GM18519 (cell line): ENCODE measurements at regions not wholly inside any gene's neighbourhood (a gene's known extent, or its start where the extent isn't known, plus 50 kb on each side); places are given as distances from the start of the nearest gene placed in this dataset.
"Not testable (repeated sequence)": the region's sequence is repeated elsewhere in the genome, so short reads cannot be mapped to it uniquely, and the experiment has no call there.

ENCODE experiments used
- ATAC-seq: cut with Tn5 transposase; IDR thresholded peaks from one replicate; pipeline ENCODE4 v1.9.1; 2021; ENCODE audit warnings: mild to moderate bottlenecking, moderate library complexity; ENCODE audit not compliant: unreplicated experiment, low FRiP score

GRCh38 chr7:138249975-138250374 is 173.7 kb downstream of the AKR1D1 start:
- ATAC-seq = no peak

DNA sequence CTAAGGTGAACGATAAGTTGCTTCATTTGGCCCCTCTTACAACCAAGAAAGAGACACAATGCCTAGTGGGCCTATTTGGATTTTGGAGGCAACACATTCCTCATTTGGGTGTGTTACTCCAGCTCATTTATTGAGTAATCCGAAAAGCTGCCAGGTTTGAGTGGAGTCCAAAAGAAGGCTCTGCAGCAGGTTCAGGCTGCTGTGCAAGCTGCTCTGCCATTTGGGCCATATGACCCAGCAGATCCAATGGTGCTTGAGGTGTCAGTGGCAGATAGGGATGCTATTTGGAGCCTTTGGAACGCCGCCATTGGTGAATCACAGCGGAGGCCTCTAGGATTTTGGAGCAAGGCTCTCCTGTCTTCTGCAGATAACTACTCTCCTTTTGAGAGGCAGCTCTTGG is 176.4 kb downstream of the AKR1D1 start:
- ATAC-seq = not testable (repeated sequence)

DNA sequence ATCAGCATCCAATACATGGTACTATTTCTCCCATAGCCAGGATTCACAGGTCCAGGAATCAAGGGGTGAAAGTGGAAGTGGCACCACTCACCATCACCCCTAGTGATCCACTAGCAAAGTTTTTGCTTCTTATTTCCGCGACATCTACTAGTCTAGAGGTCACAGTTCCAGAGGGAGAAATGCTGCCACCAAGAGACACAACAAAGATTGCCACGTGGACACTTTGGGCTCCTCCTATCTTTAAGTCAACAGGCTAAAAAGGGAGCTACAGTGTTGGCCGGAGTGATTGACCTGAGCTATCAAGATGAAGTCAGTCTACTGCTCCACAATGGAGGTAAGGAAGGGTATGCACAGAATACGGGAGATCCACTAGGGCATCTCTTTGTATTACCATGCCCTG is 178.2 kb downstream of the AKR1D1 start:
- ATAC-seq = no peak

GRCh38 chr7:138257459-138258196 is 181.4 kb downstream of the AKR1D1 start:
- no peak for ATAC-seq

DNA sequence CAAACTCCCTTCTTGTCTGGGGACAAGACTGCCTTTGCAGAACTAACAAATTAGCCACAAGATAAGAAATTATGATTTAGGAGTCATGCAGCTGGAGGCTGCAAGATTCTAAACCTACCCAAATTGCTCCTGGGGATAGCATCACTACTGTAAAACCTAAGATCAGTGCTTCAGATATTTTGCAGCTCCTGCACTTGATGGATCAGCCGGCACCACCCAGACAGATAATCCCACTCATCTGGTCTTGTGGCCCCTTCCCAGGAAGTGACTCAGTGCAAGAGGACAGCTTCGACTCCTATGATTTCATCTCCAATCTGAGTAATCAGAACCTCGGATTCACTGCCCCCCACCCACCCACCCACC is 181.9 kb downstream of the AKR1D1 start:
- ATAC-seq = no peak

GRCh38 chr7:138259675-138260074 is 183.4 kb downstream of the AKR1D1 start:
- ATAC-seq = no peak

GRCh38 chr7:138267934-138268333 is 191.7 kb downstream of the AKR1D1 start:
- ATAC-seq = no peak

DNA sequence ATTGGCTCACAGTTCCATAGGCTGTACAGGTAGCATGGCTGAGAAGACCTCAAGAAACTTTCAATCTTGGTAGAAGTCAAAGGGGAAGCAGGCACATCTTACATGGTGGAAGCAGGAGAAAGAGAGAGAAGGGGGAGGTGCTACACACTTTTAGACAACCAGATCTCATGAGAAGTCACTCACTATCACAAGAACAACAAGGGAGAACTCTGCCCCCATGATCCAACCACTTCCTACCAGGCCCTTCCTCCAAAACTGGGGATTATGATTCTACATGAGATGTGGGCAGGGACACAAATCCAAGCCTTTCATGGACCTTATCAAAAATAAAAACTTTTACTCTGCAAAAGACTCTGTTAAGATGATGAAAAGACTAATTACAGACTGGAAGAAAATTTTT is 183.2 kb upstream of the TRIM24 start:
- ATAC-seq = no peak

- ATAC-seq = no peak
Observed at GRCh38 chr7:138278601-138279000, 181.5 kb upstream of the TRIM24 start.

GRCh38 chr7:138282997-138283396 is 177.1 kb upstream of the TRIM24 start:
- ATAC-seq = no peak

GRCh38 chr7:138285129-138285528 is 174.9 kb upstream of the TRIM24 start:
- no peak for ATAC-seq

DNA sequence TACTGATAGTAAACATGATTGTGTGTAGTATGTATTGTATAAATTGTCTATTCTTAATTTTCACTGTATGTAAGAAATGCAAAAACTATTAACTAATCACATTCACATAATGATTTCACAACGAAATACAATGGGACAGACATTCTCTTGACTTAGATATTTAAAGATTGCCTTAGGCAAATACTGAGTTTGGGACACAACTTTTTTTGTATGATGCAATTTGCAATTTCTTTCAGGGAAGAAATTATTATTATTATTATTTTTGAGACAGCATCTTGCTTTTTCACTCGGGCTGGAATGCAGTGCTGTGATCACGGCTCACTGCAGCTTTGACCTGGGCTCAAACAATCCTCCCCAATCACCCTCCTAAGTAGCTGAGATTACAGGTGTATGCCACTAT is 173.2 kb upstream of the TRIM24 start:
- ATAC-seq = no peak

DNA sequence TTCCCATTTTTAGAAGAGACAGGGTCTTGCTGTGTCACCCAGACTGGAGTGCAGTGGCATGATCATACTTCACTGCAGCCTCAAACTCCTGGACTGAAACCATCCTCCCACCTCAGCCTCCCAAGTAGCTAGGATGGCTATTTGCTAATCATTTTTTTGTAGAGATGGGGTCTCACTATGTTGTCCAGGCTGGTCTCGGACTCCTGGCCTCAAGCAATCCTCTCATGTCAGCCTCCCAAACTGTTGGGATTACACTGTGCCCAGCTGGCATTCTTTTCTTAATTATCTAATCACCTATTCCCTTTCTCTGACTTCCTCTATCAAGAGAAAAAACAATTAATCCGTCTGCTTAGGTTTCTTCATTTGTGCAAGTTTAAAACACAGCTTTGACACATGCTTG is 172.5 kb upstream of the TRIM24 start:
- ATAC-seq = no peak

- no peak for ATAC-seq
Observed at GRCh38 chr7:138289082-138289481, 171.0 kb upstream of the TRIM24 start.

DNA sequence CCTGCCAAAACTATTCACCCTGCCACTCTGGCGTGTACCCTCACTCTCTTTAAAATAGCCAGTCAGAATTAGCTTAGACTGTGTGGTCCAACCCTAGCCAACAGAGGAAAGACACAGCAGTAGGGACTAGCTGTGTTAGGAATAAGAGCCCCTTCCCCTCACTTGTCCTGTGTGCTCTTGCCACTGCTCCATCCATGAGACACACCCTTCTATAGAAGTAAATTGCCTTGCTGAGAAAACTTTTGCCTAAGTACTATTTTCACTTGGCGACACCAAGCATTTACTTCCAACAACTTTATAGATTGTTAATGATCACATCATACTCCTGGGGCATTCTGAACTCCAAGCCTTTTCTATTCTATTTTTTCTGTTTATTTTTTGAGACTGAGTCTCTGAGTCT is 170.2 kb upstream of the TRIM24 start:
- no peak for ATAC-seq

DNA sequence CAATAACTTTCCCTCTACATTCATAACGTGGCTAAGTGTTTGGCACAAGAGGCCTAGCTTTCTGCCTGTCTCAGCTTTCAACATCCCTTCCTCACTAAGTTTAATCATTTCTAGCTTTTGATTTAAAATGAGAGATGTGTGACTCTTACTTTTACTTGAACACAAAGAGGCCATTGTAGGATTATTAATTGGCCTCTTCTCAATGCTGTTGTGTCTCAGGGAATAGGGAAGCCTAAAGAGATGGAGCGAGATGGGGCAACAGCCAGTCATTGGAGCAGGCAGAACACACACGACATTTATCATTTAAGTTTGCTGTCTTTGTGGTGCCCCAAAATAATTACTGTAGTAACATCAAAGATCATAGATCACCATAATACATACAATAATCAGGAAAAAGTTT is 167.1 kb upstream of the TRIM24 start:
- ATAC-seq = no peak

GRCh38 chr7:138295049-138295637 is 164.9 kb upstream of the TRIM24 start:
- no peak for ATAC-seq

GRCh38 chr7:138297526-138297925 is 162.5 kb upstream of the TRIM24 start:
- ATAC-seq = no peak

GRCh38 chr7:138299066-138299465 is 161.0 kb upstream of the TRIM24 start:
- no peak for ATAC-seq

DNA sequence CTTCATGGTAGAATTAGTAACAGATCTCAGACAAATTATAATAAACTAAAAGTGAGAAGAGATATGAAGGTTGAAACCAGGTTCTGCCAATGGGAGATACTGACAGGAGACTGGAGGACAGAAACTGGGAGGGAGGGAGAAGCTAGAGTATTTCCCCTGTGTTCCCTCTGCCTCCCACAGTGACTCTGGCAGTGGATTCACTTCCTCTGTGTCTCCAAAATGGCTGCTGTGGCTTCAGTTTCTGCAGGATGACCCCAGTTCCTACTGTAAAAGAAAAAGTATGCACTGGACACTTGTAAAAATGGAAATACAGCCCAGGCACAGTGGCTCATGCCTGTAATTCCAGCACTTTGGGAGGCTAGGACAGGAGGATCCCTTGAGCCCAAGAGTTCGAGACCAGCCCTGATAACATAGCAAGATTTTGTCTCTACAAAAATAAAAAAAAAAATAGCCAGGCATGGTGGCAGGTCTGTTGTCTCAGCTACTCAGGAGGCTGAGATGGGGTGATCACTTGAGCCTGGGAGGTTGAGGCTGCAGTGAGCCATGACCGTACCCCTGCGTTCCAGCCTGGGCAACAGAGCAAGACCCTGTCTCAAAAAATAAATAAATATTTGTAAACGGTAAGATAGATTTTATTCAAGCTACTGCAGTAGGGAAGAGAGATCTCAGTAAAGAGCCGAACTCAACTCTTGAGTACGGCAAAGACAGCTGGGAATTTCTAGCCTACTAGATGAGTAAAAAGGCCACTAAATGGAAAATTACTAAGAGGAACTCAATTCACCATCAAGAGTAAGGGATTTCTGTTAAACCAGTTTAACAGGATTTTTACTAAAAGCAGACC is 156.6 kb upstream of the TRIM24 start:
- no peak for ATAC-seq

DNA sequence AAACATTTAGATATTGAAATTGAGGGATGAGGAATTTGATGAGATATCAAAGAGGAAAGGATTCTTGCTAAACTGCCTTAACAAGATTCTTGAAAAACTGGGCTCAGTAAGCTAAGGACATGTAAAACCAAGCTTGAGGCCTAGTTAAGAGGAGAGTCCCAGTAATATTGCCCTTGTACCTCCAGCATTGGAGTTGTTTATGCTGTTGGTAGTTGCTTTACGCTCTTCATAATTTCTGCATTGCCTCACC is 156.1 kb upstream of the TRIM24 start:
- no peak for ATAC-seq

DNA sequence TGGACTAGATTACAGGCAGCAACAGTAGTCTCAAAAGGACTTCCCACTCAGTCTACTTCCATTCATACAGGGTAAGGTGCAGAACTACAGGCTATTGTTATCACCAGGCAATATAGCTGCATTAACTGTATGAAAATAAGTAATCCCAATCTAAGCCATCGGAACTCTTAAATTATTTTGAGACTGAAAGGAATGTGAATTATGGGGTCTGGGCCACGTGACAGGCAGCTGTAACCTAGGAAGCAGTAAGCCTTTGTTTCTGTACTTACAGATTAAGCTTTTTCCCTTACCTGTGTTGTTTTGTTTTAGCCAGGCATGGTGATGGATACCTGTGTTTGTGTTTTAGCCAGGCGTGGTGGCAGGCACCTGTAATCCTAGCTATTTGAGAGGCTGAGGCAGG is 152.4 kb upstream of the TRIM24 start:
- no peak for ATAC-seq
